Parathyroid adenoma (tissue), 2 donors: ENCODE measurements at regions not wholly inside any gene's neighbourhood (a gene's known extent, or its start where the extent isn't known, plus 50 kb on each side); places are given as distances from the start of the nearest gene placed in this dataset.

Experiments
- H2AFZ ChIP-seq: fragments of 300-600 bp; sonication (generic); one replicate; pipeline ENCODE4 v1.7.0; 2017; ENCODE audit warnings: antibody characterized with exemption, mild to moderate bottlenecking
- H3K27ac ChIP-seq: fragments of 300-600 bp; sonication (generic); one replicate; pipeline ENCODE4 v1.7.0; 2017
- H3K27me3 ChIP-seq: fragments of 300-600 bp; sonication (generic); one replicate; pipeline ENCODE4 v1.7.0; 2017; ENCODE audit warnings: low read length; ENCODE audit not compliant: control insufficient read depth, insufficient read depth
- H3K36me3 ChIP-seq: fragments of 300-600 bp; sonication (generic); one replicate; pipeline ENCODE4 v1.7.0; 2017; ENCODE audit warnings: low read length; ENCODE audit not compliant: control insufficient read depth, insufficient read depth
- H3K4me1 ChIP-seq: fragments of 300-600 bp; sonication (generic); one replicate; pipeline ENCODE4 v1.7.0; 2017; ENCODE audit warnings: control low read depth
- H3K4me2 ChIP-seq: fragments of 300-600 bp; sonication (generic); one replicate; pipeline ENCODE4 v1.7.0; 2017; ENCODE audit warnings: low read length
- H3K4me3 ChIP-seq: fragments of 300-600 bp; sonication (generic); one replicate; pipeline ENCODE4 v1.7.0; 2017; ENCODE audit warnings: low read depth, low read length
- H3K79me2 ChIP-seq: fragments of 300-600 bp; sonication (generic); one replicate; pipeline ENCODE4 v1.7.0; 2017; ENCODE audit warnings: control low read depth
- H3K9ac ChIP-seq: fragments of 300-600 bp; sonication (generic); one replicate; pipeline ENCODE4 v1.7.0; 2017; ENCODE audit warnings: mild to moderate bottlenecking
- H3K9me3 ChIP-seq: fragments of 300-600 bp; sonication (generic); one replicate; pipeline ENCODE4 v1.7.0; 2017; ENCODE audit warnings: low read length; ENCODE audit not compliant: control insufficient read depth
- CTCF ChIP-seq: fragments of 300-600 bp; sonication (generic); IDR thresholded peaks from one replicate; pipeline ENCODE4 v1.7.0; 2017; ENCODE audit warnings: antibody characterized with exemption, mild to moderate bottlenecking
- donor health status: primary hyperparathyroidism.

GRCh38 chr2:186209532-186209931, 276.5 kb upstream of the ZC3H15 start:
- TF ChIP-seq CTCF, result no peak

GRCh38 chr2:186220409-186220808, 265.7 kb upstream of the ZC3H15 start:
- Histone ChIP-seq H3K27me3 (no peaks in the 10 kb centered on the region), H3K9ac (no peak overlapping the region), H3K4me1 (no peaks in the 10 kb centered on the region), H2AFZ (no peak overlapping the region), H3K36me3 (no peaks in the 10 kb centered on the region), H3K4me3 (no peak overlapping the region), H3K9me3 (no peaks in the 10 kb centered on the region), H3K4me2 (no peak overlapping the region), H3K79me2 (no peaks in the 10 kb centered on the region), H3K27ac (no peak overlapping the region)
- no peak for TF ChIP-seq CTCF

More at GRCh38 chr2:186209532-186209931, 276.5 kb upstream of the ZC3H15 start:
- no peak overlapping the region for H3K4me2 ChIP-seq
- H3K27ac ChIP-seq, result no peak overlapping the region
- H3K79me2 ChIP-seq, result no peaks in the 10 kb centered on the region
- H3K4me1 ChIP-seq, result no peaks in the 10 kb centered on the region
- no peak overlapping the region for H3K9ac ChIP-seq
- no peaks in the 10 kb centered on the region for H3K36me3 ChIP-seq
- no peaks in the 10 kb centered on the region for H3K27me3 ChIP-seq
- no peak overlapping the region for H3K4me3 ChIP-seq
- no peak overlapping the region for H2AFZ ChIP-seq
- no peaks in the 10 kb centered on the region for H3K9me3 ChIP-seq

- Histone ChIP-seq H3K27ac (no peak overlapping the region), H2AFZ (no peak overlapping the region), H3K4me3 (no peak overlapping the region), H3K36me3 (no peaks in the 10 kb centered on the region), H3K9ac (no peak overlapping the region), H3K79me2 (no peaks in the 10 kb centered on the region), H3K4me1 (no peaks in the 10 kb centered on the region), H3K4me2 (no peak overlapping the region), H3K27me3 (no peaks in the 10 kb centered on the region), H3K9me3 (no peaks in the 10 kb centered on the region)
- no peak for TF ChIP-seq CTCF
Measured at GRCh38 chr2:186229265-186229664, 256.8 kb upstream of the ZC3H15 start.

- no peaks in the 10 kb centered on the region for H3K36me3 ChIP-seq
- no peaks in the 10 kb centered on the region for H3K79me2 ChIP-seq
- H3K27ac ChIP-seq, result no peak overlapping the region
- H3K9ac ChIP-seq, result no peak overlapping the region
- no peaks in the 10 kb centered on the region for H3K9me3 ChIP-seq
- H3K27me3 ChIP-seq, result no peaks in the 10 kb centered on the region
- no peak overlapping the region for H3K4me3 ChIP-seq
- H2AFZ ChIP-seq, result no peak overlapping the region
- no peak for TF ChIP-seq CTCF
- no peak overlapping the region for H3K4me2 ChIP-seq
- no peaks in the 10 kb centered on the region for H3K4me1 ChIP-seq
Measured at GRCh38 chr2:186241874-186242273, 244.2 kb upstream of the ZC3H15 start.

GRCh38 chr2:186254759-186255158, 231.3 kb upstream of the ZC3H15 start:
- no peaks in the 10 kb centered on the region for H3K4me1 ChIP-seq
- no peak overlapping the region for H3K4me2 ChIP-seq
- no peaks in the 10 kb centered on the region for H3K36me3 ChIP-seq
- no peaks in the 10 kb centered on the region for H3K27me3 ChIP-seq
- no peak overlapping the region for H2AFZ ChIP-seq
- H3K9me3 ChIP-seq, result no peaks in the 10 kb centered on the region
- no peak overlapping the region for H3K27ac ChIP-seq
- H3K9ac ChIP-seq, result no peak overlapping the region
- H3K79me2 ChIP-seq, result no peaks in the 10 kb centered on the region
- no peak overlapping the region for H3K4me3 ChIP-seq
- TF ChIP-seq CTCF, result no peak
